Transverse colon (tissue), 3 donors: ENCODE measurements at regions not wholly inside any gene's neighbourhood (a gene's known extent, or its start where the extent isn't known, plus 50 kb on each side); places are given as distances from the start of the nearest gene placed in this dataset.

ENCODE experiments used
- CTCF ChIP-seq, 5 experiments: fragments of 200-600 bp in 3 of 5; fragments of 450-650 bp in 2 of 5; sonication (generic) in 3 of 5; IDR thresholded peaks; 1 replicate in 2 of 5; 2 replicates in 3 of 5; pipeline ENCODE4 v1.5.1; 2016 to 2017; ENCODE audit warnings: antibody characterized with exemption in 5 of 5, inconsistent platforms in 3 of 5, mild to moderate bottlenecking in 2 of 5, moderate library complexity in 1 of 5
- POLR2A ChIP-seq: fragments of 450-650 bp; IDR thresholded peaks from one replicate; pipeline ENCODE4 v1.6.1; 2016; ENCODE audit warnings: antibody characterized with exemption, mild to moderate bottlenecking, moderate library complexity

- TF ChIP-seq POLR2A, result no peak
- TF ChIP-seq CTCF (IDR thresholded peaks at IDR 0.05), result no peak
These were observed 396.2 kb downstream of the EPM2A start for GRCh38 chr6:145339089-145339488.
